Thyroid gland (tissue), 4 donors: ENCODE measurements at regions not wholly inside any gene's neighbourhood (a gene's known extent, or its start where the extent isn't known, plus 50 kb on each side); places are given as distances from the start of the nearest gene placed in this dataset.

ENCODE experiments used
- DNase-seq, 2 donors: peaks; one replicate each; pipeline ENCODE4 v3.0.0-alpha.2; 2019
- H3K27ac ChIP-seq, 3 donors: fragments of 200-600 bp; sonication (generic); 1 replicate in 2 of 3; 2 replicates in 1 of 3; pipeline ENCODE4 v1.5.1; 2016 to 2019; ENCODE audit warnings: mild to moderate bottlenecking in 1 of 3, moderate library complexity in 1 of 3
- H3K27me3 ChIP-seq: fragments of 200-600 bp; sonication (generic); one replicate; pipeline ENCODE4 v1.5.1; 2019
- H3K36me3 ChIP-seq, 2 donors: fragments of 200-600 bp; sonication (generic); one replicate each; pipeline ENCODE4 v1.5.1; 2016 to 2019
- H3K4me1 ChIP-seq, 2 donors: fragments of 200-600 bp; sonication (generic); one replicate each; pipeline ENCODE4 v1.5.1; 2017 to 2019
- H3K4me3 ChIP-seq, 3 donors: fragments of 200-600 bp; sonication (generic); replicated peaks in 1 of 3; 1 replicate in 2 of 3; 2 replicates in 1 of 3; pipeline ENCODE4 v1.5.1; 2016; ENCODE audit warnings: mild to moderate bottlenecking in 1 of 3
- H3K9me3 ChIP-seq: fragments of 200-600 bp; sonication (generic); one replicate; pipeline ENCODE4 v1.5.1; 2017
- CTCF ChIP-seq, 6 experiments: fragments of 200-600 bp in 3 of 6; fragments of 450-650 bp in 3 of 6; sonication (generic) in 3 of 6; IDR thresholded peaks; one replicate each; pipeline ENCODE4 v1.5.1; 2016 to 2019; ENCODE audit warnings: antibody characterized with exemption in 6 of 6, mild to moderate bottlenecking in 2 of 6, inconsistent platforms in 1 of 6, moderate library complexity in 1 of 6
- POLR2A ChIP-seq, 2 donors: fragments of 450-650 bp; IDR thresholded peaks; one replicate each; pipeline ENCODE4 v1.6.1; 2017; ENCODE audit warnings: antibody characterized with exemption in 2 of 2, mild to moderate bottlenecking in 2 of 2, moderate library complexity in 1 of 2
- WGBS, 2 donors: methylation state at CpG; one replicate each; pipeline ENCODE4 v1.1.5; 2017; 5-methylcytosine and 5-hydroxymethylcytosine counted together
- intact Hi-C: fragments of 100-400 bp; cut with DNase I; formaldehyde crosslinking; loops from one replicate; pipeline ENCODE4 v1.15.1; 2023

DNA sequence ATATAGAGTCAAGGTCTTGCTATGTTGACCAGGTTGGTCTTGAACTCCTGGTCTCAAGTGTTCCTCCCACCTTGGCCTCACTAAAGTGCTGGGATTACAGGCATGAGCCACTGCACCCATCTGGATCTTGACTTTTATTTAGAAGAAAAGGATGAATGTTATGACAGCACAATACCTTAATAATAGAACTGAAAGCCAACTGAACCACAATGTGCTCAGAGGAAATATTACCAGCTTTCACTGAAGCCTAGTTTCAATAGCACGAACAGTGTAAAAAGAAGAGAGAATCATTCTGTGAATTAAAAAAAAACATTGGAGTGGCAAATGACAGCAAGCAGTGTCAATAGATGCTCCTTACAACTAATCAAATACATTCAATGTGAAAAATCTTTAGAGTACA, 239.2 kb upstream of the RMST start:
- no peak for DNase-seq
- H3K4me1 ChIP-seq: no peaks in the 10 kb centered on the region
- H3K4me3 ChIP-seq: no peak overlapping the region
- no peaks in the 10 kb centered on the region for H3K9me3 ChIP-seq
- intact Hi-C loops: no loop called here
- H3K36me3 ChIP-seq: no peaks in the 10 kb centered on the region
- 77 to 96% methylated on average over 1 of the region's 1 CpG for WGBS, 2 donors
- TF ChIP-seq CTCF (IDR thresholded peaks at IDR 0.05): no peak
- TF ChIP-seq POLR2A (IDR thresholded peaks at IDR 0.05): no peak
- H3K27me3 ChIP-seq: no peaks in the 10 kb centered on the region
- H3K27ac ChIP-seq: no peak overlapping the region

GRCh38 chr12:97229004-97229403, 233.6 kb upstream of the RMST start:
- H3K4me1 ChIP-seq: no peaks in the 10 kb centered on the region
- H3K9me3 ChIP-seq: no peaks in the 10 kb centered on the region
- H3K36me3 ChIP-seq: no peaks in the 10 kb centered on the region
- no peak for DNase-seq
- intact Hi-C loops: no loop called here
- no peaks in the 10 kb centered on the region for H3K27me3 ChIP-seq
- 70% methylated on average over 5 of the region's 5 CpGs for WGBS, 2 donors
- no peak for TF ChIP-seq CTCF (IDR thresholded peaks at IDR 0.05)
- no peak for TF ChIP-seq POLR2A (IDR thresholded peaks at IDR 0.05)
- no peak overlapping the region for H3K27ac ChIP-seq
- no peak overlapping the region for H3K4me3 ChIP-seq

GRCh38 chr12:97235102-97235501, 227.5 kb upstream of the RMST start:
- TF ChIP-seq CTCF (IDR thresholded peaks at IDR 0.05) (no peak), POLR2A (IDR thresholded peaks at IDR 0.05) (no peak)
- Histone ChIP-seq H3K9me3 (no peaks in the 10 kb centered on the region), H3K4me1 (no peaks in the 10 kb centered on the region), H3K36me3 (no peaks in the 10 kb centered on the region), H3K4me3 (no peak overlapping the region), H3K27me3 (no peaks in the 10 kb centered on the region), H3K27ac (no peak overlapping the region)
- intact Hi-C loops: no loop called here
- no peak for DNase-seq
- 79 to 82% methylated on average over 10 of the region's 10 CpGs for WGBS, 2 donors

GRCh38 chr12:97246368-97246767, 216.2 kb upstream of the RMST start:
- Histone ChIP-seq H3K9me3 (no peaks in the 10 kb centered on the region), H3K36me3 (no peaks in the 10 kb centered on the region), H3K4me1 (no peaks in the 10 kb centered on the region), H3K4me3 (no peak overlapping the region), H3K27ac (no peak overlapping the region), H3K27me3 (no peaks in the 10 kb centered on the region)
- TF ChIP-seq CTCF (IDR thresholded peaks at IDR 0.05) (no peak), POLR2A (IDR thresholded peaks at IDR 0.05) (no peak)
- no peak for DNase-seq
- 90 to 95% methylated on average over 4 of the region's 4 CpGs for WGBS, 2 donors
- intact Hi-C loops: no loop called here

DNA sequence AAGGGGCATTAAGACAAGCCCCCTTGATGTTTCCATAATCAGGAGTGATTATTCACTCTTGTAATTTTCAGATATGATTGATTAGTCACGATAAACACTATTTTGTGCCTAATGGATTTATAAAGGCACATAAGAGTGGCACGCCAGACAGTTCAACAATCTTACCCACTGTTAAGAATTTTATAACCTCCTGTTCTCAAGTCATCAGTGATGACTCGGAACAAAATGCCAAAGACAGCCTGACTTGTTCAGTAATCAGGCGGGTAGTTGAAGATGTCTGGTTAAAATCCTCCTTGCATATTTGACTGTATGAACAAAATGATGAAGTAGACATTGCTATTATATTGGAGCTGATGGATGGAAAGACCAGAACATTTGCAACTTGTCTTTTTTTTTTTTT, 212.1 kb upstream of the RMST start:
- Histone ChIP-seq H3K9me3 (no peaks in the 10 kb centered on the region), H3K4me1 (no peaks in the 10 kb centered on the region), H3K27ac (no peak overlapping the region), H3K27me3 (no peaks in the 10 kb centered on the region), H3K36me3 (no peaks in the 10 kb centered on the region), H3K4me3 (no peak overlapping the region)
- 90 to 94% methylated on average over 4 of the region's 4 CpGs for WGBS, 2 donors
- DNase-seq: no peak
- intact Hi-C loops: no loop called here
- TF ChIP-seq CTCF (IDR thresholded peaks at IDR 0.05) (no peak), POLR2A (IDR thresholded peaks at IDR 0.05) (no peak)
